IPS-20b (cell line): ENCODE measurements at regions not wholly inside any gene's neighbourhood (a gene's known extent, or its start where the extent isn't known, plus 50 kb on each side); places are given as distances from the start of the nearest gene placed in this dataset.

Experiments
- H3K27ac ChIP-seq: one replicate; pipeline ENCODE4 v1.5.1; 2013; ENCODE audit warnings: low read length
- H3K27me3 ChIP-seq: 2 replicates; pipeline ENCODE4 v1.6.1; 2013; ENCODE audit warnings: mild to moderate bottlenecking, low read length, inconsistent platforms; ENCODE audit not compliant: insufficient read depth
- H3K36me3 ChIP-seq: 2 replicates; pipeline ENCODE4 v1.6.1; 2013; ENCODE audit warnings: low read depth, mild to moderate bottlenecking, inconsistent platforms, low read length, moderate library complexity; ENCODE audit not compliant: insufficient read depth
- H3K4me1 ChIP-seq: 2 replicates; pipeline ENCODE4 v1.6.1; 2013; ENCODE audit warnings: mild to moderate bottlenecking, control low read depth, inconsistent platforms, low read length, moderate library complexity; ENCODE audit not compliant: insufficient read depth
- H3K4me3 ChIP-seq: 2 replicates; pipeline ENCODE4 v1.5.1; 2013; ENCODE audit warnings: mild to moderate bottlenecking, low read length, inconsistent platforms
- H3K9ac ChIP-seq: 2 replicates; pipeline ENCODE4 v1.6.1; 2013; ENCODE audit warnings: low read depth, mild to moderate bottlenecking, inconsistent platforms, low read length, moderate library complexity
- H3K9me3 ChIP-seq: 2 replicates; pipeline ENCODE4 v1.6.1; 2013; ENCODE audit warnings: mild to moderate bottlenecking, low read depth, low read length, inconsistent platforms; ENCODE audit not compliant: insufficient read depth

- Histone ChIP-seq H3K9me3 (no peaks in the 10 kb centered on the region), H3K9ac (no peak overlapping the region), H3K4me1 (no peaks in the 10 kb centered on the region), H3K27ac (no peak overlapping the region), H3K36me3 (no peaks in the 10 kb centered on the region), H3K27me3 (no peaks in the 10 kb centered on the region), H3K4me3 (no peak overlapping the region)
Measured at GRCh38 chr13:21796066-21796465, 125.2 kb downstream of the FGF9 start.

GRCh38 chr13:21796775-21797514, 126.1 kb downstream of the FGF9 start:
- H3K27ac ChIP-seq: no peak overlapping the region
- no peaks in the 10 kb centered on the region for H3K4me1 ChIP-seq
- H3K36me3 ChIP-seq: no peaks in the 10 kb centered on the region
- H3K27me3 ChIP-seq: no peaks in the 10 kb centered on the region
- no peak overlapping the region for H3K4me3 ChIP-seq
- H3K9ac ChIP-seq: no peak overlapping the region
- no peaks in the 10 kb centered on the region for H3K9me3 ChIP-seq

DNA sequence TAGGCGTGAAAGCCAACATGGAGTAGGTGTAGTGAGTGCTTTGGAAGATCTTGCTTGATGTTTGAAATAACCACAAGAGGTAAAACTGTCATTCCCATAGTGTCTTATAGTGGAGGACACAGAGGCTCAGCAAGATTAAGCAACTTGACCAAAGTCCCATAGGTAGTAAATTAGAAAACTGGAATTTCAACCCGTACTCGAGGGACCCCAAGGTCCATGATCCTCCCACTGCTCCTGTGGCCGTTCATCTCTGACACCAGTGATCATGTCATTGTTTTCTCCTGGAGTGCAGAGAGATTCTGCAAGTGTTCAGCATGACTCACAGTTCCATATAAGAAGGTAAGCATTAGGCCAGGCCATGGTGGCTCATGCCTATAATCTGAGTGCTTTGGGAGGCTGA, 126.9 kb downstream of the FGF9 start:
- no peak overlapping the region for H3K9ac ChIP-seq

DNA sequence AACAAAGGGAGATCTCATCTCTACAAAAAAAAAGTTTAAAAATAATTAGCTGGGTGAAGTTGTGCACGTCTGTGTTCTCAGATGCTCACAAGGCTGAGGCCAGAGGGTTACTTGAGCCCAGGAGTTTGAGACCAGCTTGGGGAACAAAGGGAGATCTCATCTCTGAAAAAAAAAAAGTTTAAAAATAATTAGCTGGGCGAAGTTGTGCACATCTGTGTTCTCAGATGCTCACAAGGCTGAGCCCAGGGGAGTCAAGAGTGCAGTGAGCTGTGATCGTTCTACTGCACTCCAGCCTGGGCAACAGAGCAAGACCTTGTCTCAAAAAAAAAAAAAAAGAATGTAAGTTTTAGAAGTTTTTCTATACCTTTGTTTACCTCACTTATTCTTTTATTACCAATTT, 127.3 kb downstream of the FGF9 start:
- Histone ChIP-seq H3K27me3 (no peaks in the 10 kb centered on the region), H3K4me3 (no peak overlapping the region), H3K36me3 (no peaks in the 10 kb centered on the region), H3K9ac (no peak overlapping the region), H3K9me3 (no peaks in the 10 kb centered on the region), H3K27ac (no peak overlapping the region), H3K4me1 (no peaks in the 10 kb centered on the region)

More for the DNA sequence above, 126.9 kb downstream of the FGF9 start:
- no peak overlapping the region for H3K4me3 ChIP-seq
- H3K9me3 ChIP-seq: no peaks in the 10 kb centered on the region
- H3K36me3 ChIP-seq: no peaks in the 10 kb centered on the region
- H3K27me3 ChIP-seq: no peaks in the 10 kb centered on the region
- H3K27ac ChIP-seq: no peak overlapping the region
- no peaks in the 10 kb centered on the region for H3K4me1 ChIP-seq

GRCh38 chr13:21799671-21800070, 128.8 kb downstream of the FGF9 start:
- H3K27ac ChIP-seq: no peak overlapping the region
- H3K4me3 ChIP-seq: no peak overlapping the region
- no peak overlapping the region for H3K9ac ChIP-seq
- H3K9me3 ChIP-seq: no peaks in the 10 kb centered on the region
- H3K36me3 ChIP-seq: no peaks in the 10 kb centered on the region
- H3K4me1 ChIP-seq: no peaks in the 10 kb centered on the region
- no peaks in the 10 kb centered on the region for H3K27me3 ChIP-seq

- H3K36me3 ChIP-seq: no peaks in the 10 kb centered on the region
- no peaks in the 10 kb centered on the region for H3K27me3 ChIP-seq
- H3K9me3 ChIP-seq: no peaks in the 10 kb centered on the region
- no peak overlapping the region for H3K27ac ChIP-seq
- H3K9ac ChIP-seq: no peak overlapping the region
- H3K4me3 ChIP-seq: no peak overlapping the region
- no peaks in the 10 kb centered on the region for H3K4me1 ChIP-seq
Measured at GRCh38 chr13:21800837-21801616, 130.2 kb downstream of the FGF9 start.

DNA sequence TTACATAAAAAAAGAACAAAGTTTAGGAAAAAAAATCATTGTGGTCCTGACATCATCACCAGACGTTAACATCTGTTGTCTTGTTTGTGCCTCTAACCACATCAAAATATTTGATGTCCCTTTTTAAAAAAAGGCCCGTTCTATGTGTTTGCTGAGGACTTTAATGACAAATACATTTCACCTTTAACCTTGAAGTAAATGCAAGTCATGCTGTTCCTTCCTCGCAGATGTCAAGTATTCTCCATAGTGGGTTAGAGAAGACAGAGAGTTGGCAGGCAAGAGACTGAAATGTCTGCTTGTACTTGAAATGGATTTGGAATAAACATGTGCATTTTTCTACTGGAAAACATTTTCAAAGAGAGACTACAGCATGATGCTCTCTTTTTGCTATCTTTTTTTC, 134.9 kb downstream of the FGF9 start:
- Histone ChIP-seq H3K36me3 (no peaks in the 10 kb centered on the region), H3K4me1 (no peaks in the 10 kb centered on the region), H3K9me3 (no peaks in the 10 kb centered on the region), H3K4me3 (no peak overlapping the region), H3K27ac (no peak overlapping the region), H3K9ac (no peak overlapping the region), H3K27me3 (no peaks in the 10 kb centered on the region)

DNA sequence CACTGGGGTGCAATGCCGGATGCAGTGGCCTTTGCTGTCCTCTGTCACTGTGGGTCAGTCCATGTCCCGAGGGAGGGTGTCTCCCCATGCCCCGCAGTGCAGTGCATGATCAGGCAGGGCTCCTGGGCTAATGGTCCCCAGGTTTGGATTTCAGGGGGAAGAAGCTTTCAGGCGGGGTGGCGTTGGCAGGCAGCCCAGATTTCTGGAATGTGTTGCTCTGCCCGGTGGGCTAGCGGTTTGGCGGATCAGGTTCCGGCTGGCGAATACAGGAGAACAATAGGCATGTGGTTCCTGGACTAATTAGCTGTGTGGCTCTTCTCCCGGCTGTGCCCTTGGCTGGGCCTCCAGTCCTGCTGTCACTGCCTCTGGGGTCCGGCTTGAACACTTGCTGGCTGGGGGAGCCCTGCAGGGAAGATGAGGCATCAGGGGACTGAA, 141.3 kb downstream of the FGF9 start:
- H3K27me3 ChIP-seq: no peaks in the 10 kb centered on the region
- H3K9me3 ChIP-seq: no peaks in the 10 kb centered on the region
- H3K9ac ChIP-seq: no peak overlapping the region
- no peak overlapping the region for H3K27ac ChIP-seq
- no peaks in the 10 kb centered on the region for H3K4me1 ChIP-seq
- H3K36me3 ChIP-seq: no peaks in the 10 kb centered on the region
- H3K4me3 ChIP-seq: no peak overlapping the region

DNA sequence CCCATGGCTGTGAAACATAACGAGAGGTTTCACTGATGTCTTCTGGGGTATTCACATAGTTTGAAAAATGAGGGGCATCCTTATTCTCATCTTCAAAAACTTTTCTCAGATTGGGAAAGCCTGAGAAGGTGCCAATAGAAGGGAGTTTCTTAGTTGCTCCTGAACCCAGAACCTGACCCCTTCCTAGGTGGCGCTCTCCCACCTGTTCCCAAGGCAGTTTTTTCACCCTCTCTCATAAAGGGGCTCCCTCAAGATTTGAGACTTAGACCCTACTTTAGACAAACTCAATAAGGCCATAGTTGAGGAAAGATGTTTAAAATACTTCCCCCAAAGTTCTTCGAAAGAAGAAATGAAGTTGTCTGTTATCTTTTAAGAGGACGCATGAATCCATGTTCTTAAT, 142.2 kb downstream of the FGF9 start:
- Histone ChIP-seq H3K27me3 (no peaks in the 10 kb centered on the region), H3K4me1 (no peaks in the 10 kb centered on the region), H3K27ac (no peak overlapping the region), H3K4me3 (no peak overlapping the region), H3K9me3 (no peaks in the 10 kb centered on the region), H3K9ac (no peak overlapping the region), H3K36me3 (no peaks in the 10 kb centered on the region)

- H3K9ac ChIP-seq: no peak overlapping the region
- H3K9me3 ChIP-seq: no peaks in the 10 kb centered on the region
- no peaks in the 10 kb centered on the region for H3K27me3 ChIP-seq
- H3K4me1 ChIP-seq: no peaks in the 10 kb centered on the region
- no peak overlapping the region for H3K27ac ChIP-seq
- no peak overlapping the region for H3K4me3 ChIP-seq
- no peaks in the 10 kb centered on the region for H3K36me3 ChIP-seq
Measured at GRCh38 chr13:21813844-21814243, 143.0 kb downstream of the FGF9 start.

DNA sequence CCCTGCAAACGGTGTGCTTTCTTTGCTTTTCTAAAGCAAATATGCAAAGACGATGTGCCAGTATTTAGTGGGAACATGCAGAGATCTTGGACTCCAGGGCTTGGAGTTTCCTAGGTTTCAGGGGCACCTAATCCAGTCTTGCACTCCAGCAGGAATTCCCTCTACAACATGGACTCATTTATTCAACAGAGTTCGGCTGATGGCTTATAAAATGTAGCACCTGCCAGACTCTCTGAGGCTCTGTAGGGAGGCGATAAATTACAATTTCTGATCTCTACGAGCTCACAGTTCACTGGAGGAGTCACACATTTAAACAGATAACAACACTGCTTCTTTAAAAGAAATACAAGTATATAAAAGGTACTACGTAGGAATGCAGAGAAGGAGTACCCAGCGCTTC, 143.7 kb downstream of the FGF9 start:
- no peak overlapping the region for H3K9ac ChIP-seq
- no peak overlapping the region for H3K27ac ChIP-seq
- no peaks in the 10 kb centered on the region for H3K36me3 ChIP-seq
- H3K27me3 ChIP-seq: no peaks in the 10 kb centered on the region
- no peak overlapping the region for H3K4me3 ChIP-seq
- no peaks in the 10 kb centered on the region for H3K9me3 ChIP-seq
- H3K4me1 ChIP-seq: no peaks in the 10 kb centered on the region

- no peaks in the 10 kb centered on the region for H3K36me3 ChIP-seq
- no peaks in the 10 kb centered on the region for H3K27me3 ChIP-seq
- no peaks in the 10 kb centered on the region for H3K4me1 ChIP-seq
- H3K9ac ChIP-seq: no peak overlapping the region
- H3K27ac ChIP-seq: no peak overlapping the region
- no peaks in the 10 kb centered on the region for H3K9me3 ChIP-seq
- H3K4me3 ChIP-seq: no peak overlapping the region
Measured at GRCh38 chr13:21817878-21818277, 147.0 kb downstream of the FGF9 start.
